Stimulated activated CD4-positive, alpha-beta T cell treated with anti-CD3 and anti-CD28 coated beads, Interleukin-12 subunit alpha, Interleukin-12 subunit beta, amount 100 ng/mL, for 4 hours (primary cell): ENCODE measurements at regions not wholly inside any gene's neighbourhood (a gene's known extent, or its start where the extent isn't known, plus 50 kb on each side); places are given as distances from the start of the nearest gene placed in this dataset.
"Not testable (repeated sequence)": the region's sequence is repeated elsewhere in the genome, so short reads cannot be mapped to it uniquely, and the experiment has no call there.

Experiments used
- DNase-seq: peaks from one replicate; pipeline ENCODE4 v3.0.0-alpha.2; 2020

- DNase-seq, result no peak
Measured at GRCh38 chrX:9271789-9272525, 192.9 kb upstream of the TBL1X start.

- no peak for DNase-seq
Measured at GRCh38 chrX:9273744-9274143, 191.1 kb upstream of the TBL1X start.

- no peak for DNase-seq
Measured at GRCh38 chrX:9278475-9279233, 186.2 kb upstream of the TBL1X start.

- DNase-seq, result no peak
Measured at GRCh38 chrX:9279234-9279544, 185.7 kb upstream of the TBL1X start.

- no peak for DNase-seq
Measured at GRCh38 chrX:9280831-9281230, 184.0 kb upstream of the TBL1X start.

GRCh38 chrX:9282325-9282724, 182.5 kb upstream of the TBL1X start:
- no peak for DNase-seq

GRCh38 chrX:9285342-9285771, 179.5 kb upstream of the TBL1X start:
- DNase-seq, result peak; percentile 45

GRCh38 chrX:9286234-9286633, 178.6 kb upstream of the TBL1X start:
- DNase-seq, result no peak

GRCh38 chrX:9291629-9292028, 173.2 kb upstream of the TBL1X start:
- DNase-seq, result no peak

- DNase-seq, result no peak
Measured at GRCh38 chrX:9293051-9293496, 171.8 kb upstream of the TBL1X start.

GRCh38 chrX:9293903-9294302, 171.0 kb upstream of the TBL1X start:
- DNase-seq, result no peak

GRCh38 chrX:9295551-9295950, 169.3 kb upstream of the TBL1X start:
- no peak for DNase-seq

- no peak for DNase-seq
Measured at GRCh38 chrX:9298221-9298620, 166.6 kb upstream of the TBL1X start.

GRCh38 chrX:9299681-9300080, 165.2 kb upstream of the TBL1X start:
- not testable (repeated sequence) for DNase-seq

- DNase-seq, result no peak
Measured at GRCh38 chrX:9301836-9302235, 163.0 kb upstream of the TBL1X start.

- DNase-seq, result no peak
Measured at GRCh38 chrX:9302381-9302780, 162.5 kb upstream of the TBL1X start.

GRCh38 chrX:9308426-9308825, 156.4 kb upstream of the TBL1X start:
- DNase-seq, result no peak

GRCh38 chrX:9310616-9311015, 154.2 kb upstream of the TBL1X start:
- no peak for DNase-seq

- no peak for DNase-seq
Measured at GRCh38 chrX:9311421-9312160, 153.3 kb upstream of the TBL1X start.

GRCh38 chrX:9312922-9313867, 151.7 kb upstream of the TBL1X start:
- DNase-seq, result peak; percentile 71

GRCh38 chrX:9315086-9315485, 149.8 kb upstream of the TBL1X start:
- no peak for DNase-seq

GRCh38 chrX:9316096-9316495, 148.8 kb upstream of the TBL1X start:
- no peak for DNase-seq

GRCh38 chrX:9317176-9317575, 147.7 kb upstream of the TBL1X start:
- no peak for DNase-seq
